PC-9 (cell line): ENCODE measurements at regions not wholly inside any gene's neighbourhood (a gene's known extent, or its start where the extent isn't known, plus 50 kb on each side); places are given as distances from the start of the nearest gene placed in this dataset.

Experiments used
- EZH2 ChIP-seq: fragments of 200-600 bp; sonication (generic); IDR thresholded peaks from 2 replicates; pipeline ENCODE4 v1.8.0; 2017; ENCODE audit warnings: antibody characterized with exemption, low read depth
- TF ChIP-seq, protein P1 (sequence below): fragments of 200-600 bp; sonication (generic); conservative IDR thresholded peaks from 2 replicates; pipeline ENCODE4 v1.6.1; 2017; ENCODE audit warnings: mixed run types, antibody characterized with exemption, mild to moderate bottlenecking, moderate library complexity

DNA sequence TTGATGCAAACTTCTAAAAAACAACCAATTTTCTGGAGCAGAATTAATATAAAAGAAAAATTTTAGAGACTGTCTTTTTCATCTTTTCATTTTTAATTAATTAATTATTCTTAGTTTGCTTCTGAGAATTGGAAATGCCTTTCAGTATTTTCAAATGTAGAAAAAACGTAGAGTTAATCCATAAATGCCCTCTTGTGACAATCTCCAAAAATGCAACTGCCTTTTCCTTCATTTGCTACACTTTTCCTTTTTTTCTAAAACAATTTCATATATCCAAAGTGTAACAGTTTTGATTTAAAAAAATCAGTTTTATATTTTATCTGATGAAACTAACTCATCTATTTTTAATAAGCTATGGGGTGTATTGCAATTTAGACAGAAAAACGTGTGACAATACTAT is 409.3 kb downstream of the PRKD1 start:
- TF ChIP-seq, protein P1, sequence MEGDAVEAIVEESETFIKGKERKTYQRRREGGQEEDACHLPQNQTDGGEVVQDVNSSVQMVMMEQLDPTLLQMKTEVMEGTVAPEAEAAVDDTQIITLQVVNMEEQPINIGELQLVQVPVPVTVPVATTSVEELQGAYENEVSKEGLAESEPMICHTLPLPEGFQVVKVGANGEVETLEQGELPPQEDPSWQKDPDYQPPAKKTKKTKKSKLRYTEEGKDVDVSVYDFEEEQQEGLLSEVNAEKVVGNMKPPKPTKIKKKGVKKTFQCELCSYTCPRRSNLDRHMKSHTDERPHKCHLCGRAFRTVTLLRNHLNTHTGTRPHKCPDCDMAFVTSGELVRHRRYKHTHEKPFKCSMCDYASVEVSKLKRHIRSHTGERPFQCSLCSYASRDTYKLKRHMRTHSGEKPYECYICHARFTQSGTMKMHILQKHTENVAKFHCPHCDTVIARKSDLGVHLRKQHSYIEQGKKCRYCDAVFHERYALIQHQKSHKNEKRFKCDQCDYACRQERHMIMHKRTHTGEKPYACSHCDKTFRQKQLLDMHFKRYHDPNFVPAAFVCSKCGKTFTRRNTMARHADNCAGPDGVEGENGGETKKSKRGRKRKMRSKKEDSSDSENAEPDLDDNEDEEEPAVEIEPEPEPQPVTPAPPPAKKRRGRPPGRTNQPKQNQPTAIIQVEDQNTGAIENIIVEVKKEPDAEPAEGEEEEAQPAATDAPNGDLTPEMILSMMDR = peak; percentile 31; the same call in 1 of the 2 replicates
- TF ChIP-seq EZH2 = no peak
